ENCODE measurements at regions not wholly inside any gene's neighbourhood (a gene's known extent, or its start where the extent isn't known, plus 50 kb on each side); places are given as distances from the start of the nearest gene placed in this dataset.

GRCh38 chr5:86881493-86882090, 263.9 kb downstream of the COX7C start:
- H3K9ac ChIP-seq (ENCODE audit: low read length): no peak overlapping the region
- H2AFZ ChIP-seq (ENCODE audit: insufficient read depth, low read depth, low read length, poor library complexity, severe bottlenecking): no peak overlapping the region
- H3K4me2 ChIP-seq (replicated peaks; ENCODE audit: low read depth, low read length, poor library complexity, severe bottlenecking): no peak overlapping the region
- H3K27ac ChIP-seq (ENCODE audit: low read length in 2 of 2): no peak overlapping the region
- no peaks in the 10 kb centered on the region for H3K27me3 Mint-ChIP-seq
- H3K4me3 Mint-ChIP-seq: no peak overlapping the region
- TF ChIP-seq CTCF (IDR thresholded peaks at IDR 0.05) (no peak), EZH2 (IDR thresholded peaks at IDR 0.05; ENCODE audit: borderline replicate concordance, insufficient read depth, low read depth, low read length, poor library complexity, severe bottlenecking) (no peak)
- ATAC-seq (ENCODE audit: low read depth) (no peak), DNase-seq (no peak)
- 100% methylated on average over 1 of the region's 1 CpG for WGBS (ENCODE audit: insufficient coverage)
- H3K4me1 ChIP-seq (ENCODE audit: control insufficient read depth in 2 of 2, insufficient read depth in 2 of 2, low read length in 2 of 2): no peaks in the 10 kb centered on the region
- no peak overlapping the region for H3K27ac Mint-ChIP-seq
- ChIA-PET CTCF (interaction anchor here (1.6 kb wide), 1 partner anchor 22 kb away, joined by 5 read pairs; no protein-coding TSS in a partner anchor), POLR2A (no interaction called here)
- H3K79me2 ChIP-seq (ENCODE audit: control insufficient read depth, insufficient read depth, low read length): no peaks in the 10 kb centered on the region
- no peak overlapping the region for H3K4me3 ChIP-seq (ENCODE audit: control extremely low read depth in 1 of 5, extremely low read depth in 1 of 5, insufficient read depth in 1 of 5, low read depth in 2 of 5, low read length in 4 of 5)
- no peaks in the 10 kb centered on the region for H3K9me3 ChIP-seq (ENCODE audit: control extremely low read depth in 1 of 3, control insufficient read depth in 2 of 3, insufficient read depth in 1 of 3, low read length in 2 of 3)
- intact Hi-C loops (cut with micrococcal nuclease): loop anchor here (2.0 kb wide), 1 partner anchor 131 kb away; no protein-coding TSS in a partner anchor
- no peaks in the 10 kb centered on the region for H4K20me1 ChIP-seq (ENCODE audit: control insufficient read depth, insufficient read depth, low read length, poor library complexity, severe bottlenecking)
- no peaks in the 10 kb centered on the region for H3K27me3 ChIP-seq (replicated peaks in 1 of 4; ENCODE audit: control extremely low read depth in 1 of 4, control insufficient read depth in 3 of 4, insufficient read depth in 4 of 4, low read length in 3 of 4)
- no peaks in the 10 kb centered on the region for H3K36me3 ChIP-seq (replicated peaks in 1 of 2; ENCODE audit: control extremely low read depth in 1 of 2, control insufficient read depth in 1 of 2, extremely low read depth in 1 of 2, insufficient read depth in 2 of 2, low read length in 1 of 2)
- no peaks in the 10 kb centered on the region for H3K9me3 Mint-ChIP-seq (ENCODE audit: insufficient read depth)
- no peaks in the 10 kb centered on the region for H3K4me1 Mint-ChIP-seq

GRCh38 chr5:86884608-86885007, 266.9 kb downstream of the COX7C start:
- Histone ChIP-seq H4K20me1 (ENCODE audit: control insufficient read depth, insufficient read depth, low read length, poor library complexity, severe bottlenecking) (no peaks in the 10 kb centered on the region), H2AFZ (ENCODE audit: insufficient read depth, low read depth, low read length, poor library complexity, severe bottlenecking) (no peak overlapping the region), H3K4me1 (ENCODE audit: control insufficient read depth in 2 of 2, insufficient read depth in 2 of 2, low read length in 2 of 2) (no peaks in the 10 kb centered on the region), H3K27ac (ENCODE audit: low read length in 2 of 2) (no peak overlapping the region), H3K79me2 (ENCODE audit: control insufficient read depth, insufficient read depth, low read length) (no peaks in the 10 kb centered on the region), H3K4me3 (ENCODE audit: control extremely low read depth in 1 of 5, extremely low read depth in 1 of 5, insufficient read depth in 1 of 5, low read depth in 2 of 5, low read length in 4 of 5) (no peak overlapping the region), H3K9ac (ENCODE audit: low read length) (no peak overlapping the region), H3K27me3 (replicated peaks in 1 of 4; ENCODE audit: control extremely low read depth in 1 of 4, control insufficient read depth in 3 of 4, insufficient read depth in 4 of 4, low read length in 3 of 4) (no peaks in the 10 kb centered on the region), H3K36me3 (replicated peaks in 1 of 2; ENCODE audit: control extremely low read depth in 1 of 2, control insufficient read depth in 1 of 2, extremely low read depth in 1 of 2, insufficient read depth in 2 of 2, low read length in 1 of 2) (no peaks in the 10 kb centered on the region), H3K9me3 (ENCODE audit: control extremely low read depth in 1 of 3, control insufficient read depth in 2 of 3, insufficient read depth in 1 of 3, low read length in 2 of 3) (no peaks in the 10 kb centered on the region), H3K4me2 (replicated peaks; ENCODE audit: low read depth, low read length, poor library complexity, severe bottlenecking) (no peak overlapping the region)
- Mint-ChIP-seq H3K4me3 (no peak overlapping the region), H3K27me3 (peaks cover 2% of the 10 kb centered on the region), H3K9me3 (ENCODE audit: insufficient read depth) (no peaks in the 10 kb centered on the region), H3K4me1 (no peaks in the 10 kb centered on the region), H3K27ac (no peak overlapping the region)
- TF ChIP-seq EZH2 (IDR thresholded peaks at IDR 0.05; ENCODE audit: borderline replicate concordance, insufficient read depth, low read depth, low read length, poor library complexity, severe bottlenecking) (no peak), CTCF (IDR thresholded peaks at IDR 0.05) (no peak)
- ATAC-seq (ENCODE audit: low read depth) (no peak), DNase-seq (no peak)
- CTCF ChIA-PET: no interaction called here
- POLR2A ChIA-PET: no interaction called here
- intact Hi-C loops (cut with micrococcal nuclease): no loop called here
- WGBS (ENCODE audit: insufficient coverage): 97% methylated on average over 10 of the region's 16 CpGs

Data from B cell (primary cell).